Nephron (organoid): ENCODE measurements at regions not wholly inside any gene's neighbourhood (a gene's known extent, or its start where the extent isn't known, plus 50 kb on each side); places are given as distances from the start of the nearest gene placed in this dataset.

Experiments
- H3K27ac Mint-ChIP-seq, 3 experiments: 2 replicates each; pipeline ENCODE4 v1.8.0; 2020; ENCODE audit warnings: mixed read lengths in 3 of 3, mild to moderate bottlenecking in 2 of 3, moderate library complexity in 1 of 3
- H3K27me3 Mint-ChIP-seq: 2 replicates; pipeline ENCODE4 v1.8.0; 2021; ENCODE audit warnings: low read depth, mild to moderate bottlenecking, moderate library complexity, mixed read lengths
- H3K36me3 Mint-ChIP-seq: 2 replicates; pipeline ENCODE4 v1.8.0; 2020; ENCODE audit warnings: low read depth, mixed read lengths
- H3K4me1 Mint-ChIP-seq: 2 replicates; pipeline ENCODE4 v1.8.0; 2020; ENCODE audit warnings: mixed read lengths
- H3K4me3 Mint-ChIP-seq, 3 experiments: 2 replicates each; pipeline ENCODE4 v1.8.0; 2020; ENCODE audit warnings: mild to moderate bottlenecking in 3 of 3, mixed read lengths in 3 of 3, moderate library complexity in 2 of 3
- H3K9me3 Mint-ChIP-seq: 2 replicates; pipeline ENCODE4 v1.8.0; 2020; ENCODE audit warnings: mixed read lengths
- CTCF ChIP-seq, 3 experiments: fragments of 200-600 bp; sonication (generic); IDR thresholded peaks; one replicate each; pipeline ENCODE4 v1.5.0; 2021; ENCODE audit warnings: antibody characterized with exemption in 3 of 3; ENCODE audit not compliant: unreplicated experiment in 3 of 3

- Mint-ChIP-seq H3K4me3 (no peak overlapping the region), H3K36me3 (no peaks in the 10 kb centered on the region), H3K9me3 (no peaks in the 10 kb centered on the region), H3K4me1 (peaks cover 5% of the 10 kb centered on the region), H3K27me3 (no peaks in the 10 kb centered on the region), H3K27ac (no peak overlapping the region)
- no peak for TF ChIP-seq CTCF (IDR thresholded peaks at IDR 0.05; ENCODE audit: unreplicated experiment in 3 of 3)
Observed at GRCh38 chr7:110382736-110383135, 708.2 kb upstream of the LRRN3 start.

GRCh38 chr7:110386006-110386405 is 704.9 kb upstream of the LRRN3 start:
- no peak for TF ChIP-seq CTCF (IDR thresholded peaks at IDR 0.05; ENCODE audit: unreplicated experiment in 3 of 3)
- H3K4me3 Mint-ChIP-seq, result no peak overlapping the region
- no peak overlapping the region for H3K27ac Mint-ChIP-seq

GRCh38 chr7:110386913-110387312 is 704.0 kb upstream of the LRRN3 start:
- Mint-ChIP-seq H3K36me3 (no peaks in the 10 kb centered on the region), H3K27ac (no peak overlapping the region), H3K9me3 (no peaks in the 10 kb centered on the region), H3K4me3 (no peak overlapping the region), H3K4me1 (peaks cover 5% of the 10 kb centered on the region), H3K27me3 (no peaks in the 10 kb centered on the region)
- no peak for TF ChIP-seq CTCF (IDR thresholded peaks at IDR 0.05; ENCODE audit: unreplicated experiment in 3 of 3)

More at GRCh38 chr7:110386006-110386405, 704.9 kb upstream of the LRRN3 start:
- Mint-ChIP-seq H3K4me1 (peaks cover 5% of the 10 kb centered on the region), H3K36me3 (no peaks in the 10 kb centered on the region), H3K9me3 (no peaks in the 10 kb centered on the region), H3K27me3 (no peaks in the 10 kb centered on the region)

- Mint-ChIP-seq H3K27me3 (no peaks in the 10 kb centered on the region), H3K36me3 (no peaks in the 10 kb centered on the region), H3K4me1 (peaks cover 5% of the 10 kb centered on the region), H3K9me3 (no peaks in the 10 kb centered on the region), H3K27ac (no peak overlapping the region), H3K4me3 (no peak overlapping the region)
- no peak for TF ChIP-seq CTCF (IDR thresholded peaks at IDR 0.05; ENCODE audit: unreplicated experiment in 3 of 3)
Observed at GRCh38 chr7:110387689-110388088, 703.2 kb upstream of the LRRN3 start.

GRCh38 chr7:110388457-110388856 is 702.5 kb upstream of the LRRN3 start:
- no peak overlapping the region for H3K4me3 Mint-ChIP-seq
- no peaks in the 10 kb centered on the region for H3K27me3 Mint-ChIP-seq
- H3K4me1 Mint-ChIP-seq, result no peaks in the 10 kb centered on the region
- TF ChIP-seq CTCF (IDR thresholded peaks at IDR 0.05; ENCODE audit: unreplicated experiment in 3 of 3), result no peak
- H3K9me3 Mint-ChIP-seq, result peaks cover 2% of the 10 kb centered on the region
- no peaks in the 10 kb centered on the region for H3K36me3 Mint-ChIP-seq
- H3K27ac Mint-ChIP-seq, result no peak overlapping the region

- H3K27me3 Mint-ChIP-seq, result no peaks in the 10 kb centered on the region
- H3K27ac Mint-ChIP-seq, result peak overlapping the region in 1 of 3 experiments; percentile 4
- peaks cover 3% of the 10 kb centered on the region for H3K9me3 Mint-ChIP-seq
- H3K36me3 Mint-ChIP-seq, result no peaks in the 10 kb centered on the region
- no peak overlapping the region for H3K4me3 Mint-ChIP-seq
- peaks cover 10% of the 10 kb centered on the region for H3K4me1 Mint-ChIP-seq
- no peak for TF ChIP-seq CTCF (IDR thresholded peaks at IDR 0.05; ENCODE audit: unreplicated experiment in 3 of 3)
Observed at GRCh38 chr7:110396021-110396420, 694.9 kb upstream of the LRRN3 start.
